AG10803 (cell line): ENCODE measurements at regions not wholly inside any gene's neighbourhood (a gene's known extent, or its start where the extent isn't known, plus 50 kb on each side); places are given as distances from the start of the nearest gene placed in this dataset.
A peak's percentile ranks its signal among the peaks of the same experiment; 100 is the strongest.

ENCODE experiments used
- DNase-seq: peaks from one replicate; pipeline ENCODE4 v3.0.0; 2010; ENCODE audit warnings: low read depth
- H3K4me3 ChIP-seq: 2 replicates; pipeline ENCODE4 v1.5.1; 2011; ENCODE audit warnings: mild to moderate bottlenecking, low read length, control low read depth
- TF ChIP-seq, protein P1 (sequence below): conservative IDR thresholded peaks from 2 replicates; pipeline ENCODE4 v1.5.1; 2011; ENCODE audit warnings: mild to moderate bottlenecking, low read length, control low read depth, inconsistent platforms

- H3K4me3 ChIP-seq, result no peak overlapping the region
- TF ChIP-seq, protein P1, sequence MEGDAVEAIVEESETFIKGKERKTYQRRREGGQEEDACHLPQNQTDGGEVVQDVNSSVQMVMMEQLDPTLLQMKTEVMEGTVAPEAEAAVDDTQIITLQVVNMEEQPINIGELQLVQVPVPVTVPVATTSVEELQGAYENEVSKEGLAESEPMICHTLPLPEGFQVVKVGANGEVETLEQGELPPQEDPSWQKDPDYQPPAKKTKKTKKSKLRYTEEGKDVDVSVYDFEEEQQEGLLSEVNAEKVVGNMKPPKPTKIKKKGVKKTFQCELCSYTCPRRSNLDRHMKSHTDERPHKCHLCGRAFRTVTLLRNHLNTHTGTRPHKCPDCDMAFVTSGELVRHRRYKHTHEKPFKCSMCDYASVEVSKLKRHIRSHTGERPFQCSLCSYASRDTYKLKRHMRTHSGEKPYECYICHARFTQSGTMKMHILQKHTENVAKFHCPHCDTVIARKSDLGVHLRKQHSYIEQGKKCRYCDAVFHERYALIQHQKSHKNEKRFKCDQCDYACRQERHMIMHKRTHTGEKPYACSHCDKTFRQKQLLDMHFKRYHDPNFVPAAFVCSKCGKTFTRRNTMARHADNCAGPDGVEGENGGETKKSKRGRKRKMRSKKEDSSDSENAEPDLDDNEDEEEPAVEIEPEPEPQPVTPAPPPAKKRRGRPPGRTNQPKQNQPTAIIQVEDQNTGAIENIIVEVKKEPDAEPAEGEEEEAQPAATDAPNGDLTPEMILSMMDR, result no peak
- peak; percentile 22 for DNase-seq
Measured at GRCh38 chr7:24378871-24379616, 95.1 kb downstream of the NPY start.

DNA sequence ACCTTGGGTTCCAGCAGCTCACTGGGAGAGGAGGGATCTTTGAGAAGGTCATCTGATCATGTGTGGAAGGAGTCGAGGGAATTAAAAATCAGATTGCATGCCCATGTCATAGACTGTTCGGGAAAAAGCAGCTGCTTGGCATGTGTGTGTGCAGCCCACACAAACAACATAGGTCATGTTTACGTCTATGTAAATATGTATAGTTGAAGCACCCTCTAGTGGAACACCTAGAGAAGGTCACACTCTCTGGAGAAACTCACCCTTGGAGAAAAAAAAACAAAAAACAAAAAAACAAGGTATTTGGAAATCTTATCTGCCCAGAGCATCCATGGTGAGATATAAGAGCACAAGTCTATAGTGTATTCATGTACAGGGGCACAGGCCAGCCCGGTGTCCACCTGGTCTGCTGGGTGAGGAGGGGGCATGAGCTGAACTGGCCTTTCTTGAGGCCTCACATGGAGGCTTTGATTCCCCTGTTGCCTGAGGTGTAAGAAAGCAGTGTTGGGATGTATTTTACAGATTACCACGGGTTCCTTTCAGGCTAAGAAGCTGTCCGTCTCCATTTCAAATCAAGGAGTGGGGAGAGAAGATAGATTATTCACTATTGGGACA, 98.0 kb downstream of the NPY start:
- H3K4me3 ChIP-seq, result no peak overlapping the region
- TF ChIP-seq, protein P1, result peak; percentile 53
- peak; percentile 12 for DNase-seq

GRCh38 chr7:24383055-24383454, 99.1 kb downstream of the NPY start:
- no peak for DNase-seq
- TF ChIP-seq, protein P1, result no peak
- H3K4me3 ChIP-seq, result no peak overlapping the region

DNA sequence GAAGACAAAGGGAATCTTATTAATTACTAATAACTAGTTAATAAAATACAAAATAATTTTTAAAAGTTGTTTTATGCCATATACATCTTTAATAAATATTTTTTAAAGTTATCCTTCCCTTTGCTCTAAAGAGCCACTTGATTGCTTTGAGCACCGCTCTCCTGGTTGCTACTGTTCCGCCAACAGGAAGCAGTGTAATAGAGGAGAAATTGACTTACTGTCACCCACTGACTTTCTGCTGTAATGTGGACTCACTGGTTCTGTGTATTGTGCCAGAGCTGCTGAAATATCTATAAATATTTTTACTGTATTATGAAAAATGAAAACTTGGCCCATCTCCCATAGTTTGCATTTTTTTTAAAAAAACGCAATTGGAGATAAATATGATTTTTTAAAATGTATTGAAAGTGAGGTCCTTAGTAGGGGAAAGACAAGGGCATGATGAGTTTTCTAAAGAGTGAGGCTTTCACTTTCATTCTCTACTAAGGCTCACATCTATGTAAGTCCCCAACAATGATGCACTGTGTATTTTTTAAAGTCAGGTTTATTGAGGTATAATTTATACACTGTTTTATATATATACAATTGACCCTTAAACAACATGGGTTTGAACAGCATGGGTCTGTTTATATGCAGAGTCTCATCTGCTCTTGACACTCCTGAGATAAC, 100.5 kb downstream of the NPY start:
- no peak overlapping the region for H3K4me3 ChIP-seq
- no peak for DNase-seq
- TF ChIP-seq, protein P1, result no peak

GRCh38 chr7:24388212-24388611, 104.2 kb downstream of the NPY start:
- TF ChIP-seq, protein P1, result no peak
- no peak overlapping the region for H3K4me3 ChIP-seq
- DNase-seq, result no peak

GRCh38 chr7:24390376-24391157, 106.6 kb downstream of the NPY start:
- DNase-seq, result no peak
- TF ChIP-seq, protein P1, result no peak
- no peak overlapping the region for H3K4me3 ChIP-seq
